ENCODE measurements at regions not wholly inside any gene's neighbourhood (a gene's known extent, or its start where the extent isn't known, plus 50 kb on each side); places are given as distances from the start of the nearest gene placed in this dataset.

DNA sequence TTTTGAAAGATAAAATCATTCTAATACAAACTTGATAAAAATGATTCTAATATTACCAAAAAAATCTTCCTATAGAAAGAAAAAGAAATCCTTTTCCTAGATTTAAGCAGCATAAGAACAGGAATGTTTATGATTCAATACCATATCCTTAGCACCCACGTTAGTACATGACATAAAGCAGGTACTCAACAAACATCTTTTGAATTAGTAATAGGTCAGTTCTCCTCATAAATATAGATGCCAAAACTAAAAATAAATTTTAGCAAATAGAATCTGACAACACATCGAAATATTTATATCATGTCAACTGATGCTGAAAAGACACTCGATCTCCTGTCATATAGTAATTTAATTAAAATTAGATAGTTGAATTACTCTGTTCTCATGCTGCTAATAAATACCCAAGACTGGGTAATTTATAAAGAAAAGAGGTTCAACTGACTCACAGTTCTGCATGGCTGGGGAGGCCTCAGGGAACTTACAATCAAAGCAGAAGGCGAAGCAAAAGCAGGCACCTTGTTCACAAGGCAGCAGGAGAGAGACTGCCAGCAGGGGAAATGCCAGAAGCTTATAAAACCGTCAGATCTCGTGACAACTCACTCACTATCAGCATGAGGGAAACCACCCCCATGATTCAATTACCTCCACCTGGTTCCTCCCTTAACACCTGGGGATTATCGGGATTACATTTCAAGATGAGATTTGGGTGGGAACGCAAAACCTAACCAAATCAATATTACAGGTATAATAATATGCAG, 191.8 kb downstream of the HTR7 start:
- no peak for DNase-seq (ENCODE audit: low read depth)
- no peak overlapping the region for H3K4me3 ChIP-seq (ENCODE audit: control insufficient read depth, low read depth, low read length)
- TF ChIP-seq, protein P1, sequence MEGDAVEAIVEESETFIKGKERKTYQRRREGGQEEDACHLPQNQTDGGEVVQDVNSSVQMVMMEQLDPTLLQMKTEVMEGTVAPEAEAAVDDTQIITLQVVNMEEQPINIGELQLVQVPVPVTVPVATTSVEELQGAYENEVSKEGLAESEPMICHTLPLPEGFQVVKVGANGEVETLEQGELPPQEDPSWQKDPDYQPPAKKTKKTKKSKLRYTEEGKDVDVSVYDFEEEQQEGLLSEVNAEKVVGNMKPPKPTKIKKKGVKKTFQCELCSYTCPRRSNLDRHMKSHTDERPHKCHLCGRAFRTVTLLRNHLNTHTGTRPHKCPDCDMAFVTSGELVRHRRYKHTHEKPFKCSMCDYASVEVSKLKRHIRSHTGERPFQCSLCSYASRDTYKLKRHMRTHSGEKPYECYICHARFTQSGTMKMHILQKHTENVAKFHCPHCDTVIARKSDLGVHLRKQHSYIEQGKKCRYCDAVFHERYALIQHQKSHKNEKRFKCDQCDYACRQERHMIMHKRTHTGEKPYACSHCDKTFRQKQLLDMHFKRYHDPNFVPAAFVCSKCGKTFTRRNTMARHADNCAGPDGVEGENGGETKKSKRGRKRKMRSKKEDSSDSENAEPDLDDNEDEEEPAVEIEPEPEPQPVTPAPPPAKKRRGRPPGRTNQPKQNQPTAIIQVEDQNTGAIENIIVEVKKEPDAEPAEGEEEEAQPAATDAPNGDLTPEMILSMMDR (IDR thresholded peaks at IDR 0.05; ENCODE audit: control insufficient read depth, insufficient read depth, low read depth, low read length, missing control alignments), result no peak

DNA sequence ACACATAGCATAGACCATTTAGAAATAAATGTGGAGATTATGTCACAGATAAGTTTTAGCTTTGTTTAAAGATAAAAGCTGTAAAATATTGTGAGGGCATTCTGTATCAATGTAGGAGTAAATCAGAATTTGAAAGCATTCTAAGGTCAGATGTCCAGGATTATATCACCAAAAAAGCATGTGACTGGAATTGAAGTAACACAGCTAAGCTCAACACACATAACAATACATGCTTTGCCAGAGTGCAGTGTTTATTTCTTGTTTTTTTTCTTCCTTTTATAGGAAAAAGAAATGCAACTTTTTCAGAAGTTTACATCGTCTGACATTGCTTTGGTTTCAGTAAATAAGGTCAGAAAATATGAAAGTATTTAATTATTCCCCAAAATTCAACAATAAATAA, 183.4 kb downstream of the HTR7 start:
- TF ChIP-seq, protein P1 (IDR thresholded peaks at IDR 0.05; ENCODE audit: control insufficient read depth, insufficient read depth, low read depth, low read length, missing control alignments), result no peak
- H3K4me3 ChIP-seq (ENCODE audit: control insufficient read depth, low read depth, low read length), result no peak overlapping the region
- DNase-seq (ENCODE audit: low read depth), result no peak

DNA sequence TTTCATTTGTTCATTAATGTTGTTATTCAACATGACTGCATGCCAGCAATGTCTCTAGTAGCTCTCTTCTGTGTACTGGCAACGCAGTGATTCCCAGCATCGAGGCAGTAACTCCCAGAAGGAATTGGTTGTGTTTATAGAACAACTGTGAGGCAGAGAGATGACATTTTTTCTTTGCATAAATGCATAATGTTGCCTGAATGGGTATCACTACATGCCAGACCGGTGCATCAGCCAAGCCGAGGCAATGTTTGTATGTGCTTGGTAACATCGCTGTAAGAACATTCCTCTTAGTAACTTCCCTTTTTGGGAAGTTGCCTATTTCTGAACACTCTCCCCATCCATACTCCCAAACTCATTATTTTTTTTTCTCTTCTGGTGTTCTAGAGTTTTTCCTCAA, 182.9 kb downstream of the HTR7 start:
- DNase-seq (ENCODE audit: low read depth), result peak; percentile 43
- TF ChIP-seq, protein P1 (IDR thresholded peaks at IDR 0.05; ENCODE audit: control insufficient read depth, insufficient read depth, low read depth, low read length, missing control alignments), result no peak
- H3K4me3 ChIP-seq (ENCODE audit: control insufficient read depth, low read depth, low read length), result no peak overlapping the region

DNA sequence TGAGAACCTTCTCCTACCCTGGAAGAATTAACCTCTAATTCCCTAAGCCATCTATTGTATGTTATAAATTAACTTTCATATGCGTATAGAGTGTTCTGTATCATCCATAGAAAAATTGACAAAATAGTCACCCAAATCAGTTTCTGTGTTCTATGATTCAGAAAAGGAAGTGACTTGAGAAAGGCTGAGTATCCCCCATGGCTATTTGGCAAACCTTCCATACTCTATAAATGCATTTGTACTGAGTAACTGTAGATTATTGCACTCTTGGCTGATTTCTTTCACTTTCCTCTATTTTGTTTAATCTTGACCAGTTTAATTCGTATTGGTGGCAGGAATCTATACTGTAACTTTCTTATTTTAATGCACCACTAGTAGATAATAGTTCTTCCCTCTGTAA, 182.2 kb downstream of the HTR7 start:
- TF ChIP-seq, protein P1 (IDR thresholded peaks at IDR 0.05; ENCODE audit: control insufficient read depth, insufficient read depth, low read depth, low read length, missing control alignments), result no peak
- H3K4me3 ChIP-seq (ENCODE audit: control insufficient read depth, low read depth, low read length), result no peak overlapping the region
- peak; percentile 23 for DNase-seq (ENCODE audit: low read depth)

Data from AG09309 (cell line).